ENCODE measurements at regions not wholly inside any gene's neighbourhood (a gene's known extent, or its start where the extent isn't known, plus 50 kb on each side); places are given as distances from the start of the nearest gene placed in this dataset.

DNA sequence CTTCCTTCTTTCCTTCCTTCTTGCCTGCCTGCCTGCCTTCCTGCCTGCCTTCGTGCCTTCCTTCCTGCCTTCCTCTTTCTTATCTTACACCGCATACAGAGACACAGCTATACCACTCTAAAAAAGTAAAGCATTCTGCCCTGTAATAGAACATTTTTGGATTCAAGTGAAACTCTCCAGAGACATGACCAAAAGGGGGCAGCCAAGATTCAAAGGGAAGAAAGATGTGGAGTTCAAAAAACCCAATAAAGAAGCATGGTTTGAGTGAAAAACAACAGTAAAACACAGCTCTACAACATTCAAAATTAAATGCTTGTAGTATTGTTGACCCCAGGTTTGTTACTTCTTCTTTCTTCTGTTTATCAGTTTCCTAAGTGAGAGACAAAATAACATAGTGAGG is 914.9 kb upstream of the PCDH7 start:
- DNase-seq (ENCODE audit: low read depth) = no peak
- H3K4me3 ChIP-seq (ENCODE audit: low read depth, low read length) = no peak overlapping the region
- H3K36me3 ChIP-seq (ENCODE audit: control insufficient read depth, insufficient read depth, low read length) = no peaks in the 10 kb centered on the region
- no peaks in the 10 kb centered on the region for H3K27me3 ChIP-seq (ENCODE audit: control insufficient read depth, insufficient read depth, low read length)
- TF ChIP-seq, protein P1, sequence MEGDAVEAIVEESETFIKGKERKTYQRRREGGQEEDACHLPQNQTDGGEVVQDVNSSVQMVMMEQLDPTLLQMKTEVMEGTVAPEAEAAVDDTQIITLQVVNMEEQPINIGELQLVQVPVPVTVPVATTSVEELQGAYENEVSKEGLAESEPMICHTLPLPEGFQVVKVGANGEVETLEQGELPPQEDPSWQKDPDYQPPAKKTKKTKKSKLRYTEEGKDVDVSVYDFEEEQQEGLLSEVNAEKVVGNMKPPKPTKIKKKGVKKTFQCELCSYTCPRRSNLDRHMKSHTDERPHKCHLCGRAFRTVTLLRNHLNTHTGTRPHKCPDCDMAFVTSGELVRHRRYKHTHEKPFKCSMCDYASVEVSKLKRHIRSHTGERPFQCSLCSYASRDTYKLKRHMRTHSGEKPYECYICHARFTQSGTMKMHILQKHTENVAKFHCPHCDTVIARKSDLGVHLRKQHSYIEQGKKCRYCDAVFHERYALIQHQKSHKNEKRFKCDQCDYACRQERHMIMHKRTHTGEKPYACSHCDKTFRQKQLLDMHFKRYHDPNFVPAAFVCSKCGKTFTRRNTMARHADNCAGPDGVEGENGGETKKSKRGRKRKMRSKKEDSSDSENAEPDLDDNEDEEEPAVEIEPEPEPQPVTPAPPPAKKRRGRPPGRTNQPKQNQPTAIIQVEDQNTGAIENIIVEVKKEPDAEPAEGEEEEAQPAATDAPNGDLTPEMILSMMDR (IDR thresholded peaks at IDR 0.05; ENCODE audit: insufficient read depth, low read length, poor library complexity, severe bottlenecking) = no peak

DNA sequence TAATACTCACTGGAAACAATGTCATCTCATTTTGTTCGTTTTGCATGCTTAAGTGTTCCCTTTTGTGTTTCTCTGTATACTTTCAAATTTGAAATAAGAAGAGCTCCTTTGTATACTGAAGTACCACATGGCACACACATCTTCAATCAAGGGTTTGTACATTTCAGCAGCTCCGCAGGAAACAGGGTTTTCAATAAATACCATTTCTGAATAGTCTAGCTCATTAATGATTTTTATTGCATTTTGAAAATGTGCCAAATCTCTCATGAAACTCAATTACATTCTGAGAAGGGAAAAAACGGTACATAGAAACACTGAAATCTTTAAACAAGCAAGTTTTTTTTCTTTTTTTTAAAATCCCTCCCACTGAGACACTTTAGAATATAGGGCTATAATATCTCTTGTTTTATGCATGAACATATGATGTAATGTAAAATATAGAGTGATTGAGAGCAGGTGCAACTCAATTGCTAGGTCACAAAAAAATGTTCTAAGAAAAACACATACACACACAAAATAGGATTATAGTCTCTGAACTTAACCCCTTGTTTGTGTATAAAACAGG is 914.2 kb upstream of the PCDH7 start:
- no peak for DNase-seq (ENCODE audit: low read depth)
- Histone ChIP-seq H3K4me3 (ENCODE audit: low read depth, low read length) (no peak overlapping the region), H3K27me3 (ENCODE audit: control insufficient read depth, insufficient read depth, low read length) (no peaks in the 10 kb centered on the region), H3K36me3 (ENCODE audit: control insufficient read depth, insufficient read depth, low read length) (no peaks in the 10 kb centered on the region)
- TF ChIP-seq, protein P1 (IDR thresholded peaks at IDR 0.05; ENCODE audit: insufficient read depth, low read length, poor library complexity, severe bottlenecking) = no peak

DNA sequence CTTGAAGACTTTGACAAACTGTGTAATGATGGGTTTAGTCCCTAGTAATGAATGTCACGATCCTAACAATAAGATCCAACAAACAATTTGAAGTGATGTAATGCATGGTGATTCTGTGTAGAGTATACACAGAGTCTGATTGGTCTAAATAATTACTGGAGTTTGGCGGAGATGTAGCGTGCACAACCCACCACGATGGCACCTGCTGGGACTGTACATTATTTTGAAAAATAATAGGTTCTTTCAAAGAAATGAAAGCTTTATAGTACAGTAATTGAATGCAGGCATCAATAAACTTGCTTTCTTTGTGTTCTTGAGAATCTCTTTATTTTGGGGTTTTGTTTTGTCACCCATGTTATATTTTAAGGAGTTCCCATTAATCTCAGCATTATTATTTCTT is 902.2 kb upstream of the PCDH7 start:
- TF ChIP-seq, protein P1 (IDR thresholded peaks at IDR 0.05; ENCODE audit: insufficient read depth, low read length, poor library complexity, severe bottlenecking) = no peak
- no peak for DNase-seq (ENCODE audit: low read depth)
- H3K27me3 ChIP-seq (ENCODE audit: control insufficient read depth, insufficient read depth, low read length) = no peaks in the 10 kb centered on the region
- H3K36me3 ChIP-seq (ENCODE audit: control insufficient read depth, insufficient read depth, low read length) = no peaks in the 10 kb centered on the region
- no peak overlapping the region for H3K4me3 ChIP-seq (ENCODE audit: low read depth, low read length)

DNA sequence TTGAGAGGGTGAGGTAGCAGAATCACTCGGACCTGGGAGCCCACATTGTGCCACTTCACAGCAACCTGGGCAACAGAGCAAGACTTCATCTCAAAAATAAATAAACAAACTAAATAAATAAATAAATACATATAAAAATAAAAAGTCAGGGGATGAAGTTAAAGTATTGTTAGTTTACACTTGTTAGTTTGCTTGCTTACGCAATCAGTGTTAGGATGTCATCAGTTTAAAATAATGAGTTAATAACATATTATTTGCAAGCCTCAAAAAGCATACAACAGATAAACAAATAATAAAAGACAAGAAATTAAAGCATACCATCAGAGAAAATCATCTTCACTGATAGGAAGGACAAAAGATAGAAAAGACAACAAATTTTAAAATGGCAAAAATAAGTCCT is 891.1 kb upstream of the PCDH7 start:
- no peaks in the 10 kb centered on the region for H3K27me3 ChIP-seq (ENCODE audit: control insufficient read depth, insufficient read depth, low read length)
- H3K4me3 ChIP-seq (ENCODE audit: low read depth, low read length) = no peak overlapping the region
- no peak for DNase-seq (ENCODE audit: low read depth)
- H3K36me3 ChIP-seq (ENCODE audit: control insufficient read depth, insufficient read depth, low read length) = no peaks in the 10 kb centered on the region
- TF ChIP-seq, protein P1 (IDR thresholded peaks at IDR 0.05; ENCODE audit: insufficient read depth, low read length, poor library complexity, severe bottlenecking) = no peak

DNA sequence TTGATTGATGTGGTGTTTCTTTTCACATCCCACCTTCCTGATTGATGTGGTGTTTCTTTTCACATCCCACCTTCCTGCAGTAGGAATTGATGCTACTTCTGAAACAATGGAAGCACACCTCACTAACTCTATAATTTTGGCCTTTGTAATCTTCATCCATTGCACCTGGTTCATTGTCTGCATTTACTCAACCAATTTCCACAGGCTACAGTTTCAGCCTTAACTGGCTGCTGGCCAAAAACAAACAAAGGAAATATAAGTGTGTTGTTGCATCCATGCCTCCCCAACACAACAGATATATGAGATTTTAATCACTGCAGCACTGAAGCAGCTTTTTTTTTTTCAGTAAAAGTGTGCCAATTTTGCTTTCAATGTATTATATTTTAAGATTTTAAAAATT is 867.6 kb upstream of the PCDH7 start:
- TF ChIP-seq, protein P1 (IDR thresholded peaks at IDR 0.05; ENCODE audit: insufficient read depth, low read length, poor library complexity, severe bottlenecking) = no peak
- no peak for DNase-seq (ENCODE audit: low read depth)

DNA sequence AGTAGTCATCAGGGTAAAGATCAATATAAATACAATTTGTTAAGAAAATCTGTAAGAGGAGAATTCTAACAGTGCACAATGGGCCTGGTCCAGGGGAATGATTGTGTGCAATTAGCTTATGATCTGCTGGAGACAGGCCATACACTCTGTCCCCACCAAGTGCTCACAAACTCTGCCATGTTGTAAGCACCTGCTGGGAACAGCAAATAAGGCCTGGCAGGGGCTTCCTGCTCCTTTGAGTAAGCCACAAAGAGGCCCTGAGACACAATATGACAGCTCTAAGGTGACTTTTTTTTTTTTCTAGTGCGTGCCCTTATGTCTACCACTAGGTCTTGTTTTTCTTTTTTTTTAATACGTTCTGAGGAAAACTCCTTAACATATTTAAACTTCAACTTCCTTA is 866.3 kb upstream of the PCDH7 start:
- TF ChIP-seq, protein P1 (IDR thresholded peaks at IDR 0.05; ENCODE audit: insufficient read depth, low read length, poor library complexity, severe bottlenecking) = no peak
- DNase-seq (ENCODE audit: low read depth) = no peak
- H3K27me3 ChIP-seq (ENCODE audit: control insufficient read depth, insufficient read depth, low read length) = no peaks in the 10 kb centered on the region

More for the DNA sequence above, 867.6 kb upstream of the PCDH7 start:
- H3K4me3 ChIP-seq (ENCODE audit: low read depth, low read length) = no peak overlapping the region
- no peaks in the 10 kb centered on the region for H3K36me3 ChIP-seq (ENCODE audit: control insufficient read depth, insufficient read depth, low read length)
- no peaks in the 10 kb centered on the region for H3K27me3 ChIP-seq (ENCODE audit: control insufficient read depth, insufficient read depth, low read length)

More for the DNA sequence above, 866.3 kb upstream of the PCDH7 start:
- Histone ChIP-seq H3K36me3 (ENCODE audit: control insufficient read depth, insufficient read depth, low read length) (no peaks in the 10 kb centered on the region), H3K4me3 (ENCODE audit: low read depth, low read length) (no peak overlapping the region)
